ENCODE measurements at regions not wholly inside any gene's neighbourhood (a gene's known extent, or its start where the extent isn't known, plus 50 kb on each side); places are given as distances from the start of the nearest gene placed in this dataset.

- no peak for TF ChIP-seq ZNF609 (CRISPR knock-in tag; IDR thresholded peaks at IDR 0.05; ENCODE audit: borderline replicate concordance)
- no peak for TF ChIP-seq ZSCAN21 (CRISPR knock-in tag; IDR thresholded peaks at IDR 0.05; ENCODE audit: borderline replicate concordance)
- TF ChIP-seq NFIB (CRISPR knock-in tag; IDR thresholded peaks at IDR 0.05; ENCODE audit: borderline replicate concordance): no peak
- no peak for TF ChIP-seq MXD4 (CRISPR knock-in tag; IDR thresholded peaks at IDR 0.05)
- TF ChIP-seq, protein P1, sequence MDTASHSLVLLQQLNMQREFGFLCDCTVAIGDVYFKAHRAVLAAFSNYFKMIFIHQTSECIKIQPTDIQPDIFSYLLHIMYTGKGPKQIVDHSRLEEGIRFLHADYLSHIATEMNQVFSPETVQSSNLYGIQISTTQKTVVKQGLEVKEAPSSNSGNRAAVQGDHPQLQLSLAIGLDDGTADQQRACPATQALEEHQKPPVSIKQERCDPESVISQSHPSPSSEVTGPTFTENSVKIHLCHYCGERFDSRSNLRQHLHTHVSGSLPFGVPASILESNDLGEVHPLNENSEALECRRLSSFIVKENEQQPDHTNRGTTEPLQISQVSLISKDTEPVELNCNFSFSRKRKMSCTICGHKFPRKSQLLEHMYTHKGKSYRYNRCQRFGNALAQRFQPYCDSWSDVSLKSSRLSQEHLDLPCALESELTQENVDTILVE (CRISPR knock-in tag; IDR thresholded peaks at IDR 0.05): no peak
- TF ChIP-seq, protein P2, sequence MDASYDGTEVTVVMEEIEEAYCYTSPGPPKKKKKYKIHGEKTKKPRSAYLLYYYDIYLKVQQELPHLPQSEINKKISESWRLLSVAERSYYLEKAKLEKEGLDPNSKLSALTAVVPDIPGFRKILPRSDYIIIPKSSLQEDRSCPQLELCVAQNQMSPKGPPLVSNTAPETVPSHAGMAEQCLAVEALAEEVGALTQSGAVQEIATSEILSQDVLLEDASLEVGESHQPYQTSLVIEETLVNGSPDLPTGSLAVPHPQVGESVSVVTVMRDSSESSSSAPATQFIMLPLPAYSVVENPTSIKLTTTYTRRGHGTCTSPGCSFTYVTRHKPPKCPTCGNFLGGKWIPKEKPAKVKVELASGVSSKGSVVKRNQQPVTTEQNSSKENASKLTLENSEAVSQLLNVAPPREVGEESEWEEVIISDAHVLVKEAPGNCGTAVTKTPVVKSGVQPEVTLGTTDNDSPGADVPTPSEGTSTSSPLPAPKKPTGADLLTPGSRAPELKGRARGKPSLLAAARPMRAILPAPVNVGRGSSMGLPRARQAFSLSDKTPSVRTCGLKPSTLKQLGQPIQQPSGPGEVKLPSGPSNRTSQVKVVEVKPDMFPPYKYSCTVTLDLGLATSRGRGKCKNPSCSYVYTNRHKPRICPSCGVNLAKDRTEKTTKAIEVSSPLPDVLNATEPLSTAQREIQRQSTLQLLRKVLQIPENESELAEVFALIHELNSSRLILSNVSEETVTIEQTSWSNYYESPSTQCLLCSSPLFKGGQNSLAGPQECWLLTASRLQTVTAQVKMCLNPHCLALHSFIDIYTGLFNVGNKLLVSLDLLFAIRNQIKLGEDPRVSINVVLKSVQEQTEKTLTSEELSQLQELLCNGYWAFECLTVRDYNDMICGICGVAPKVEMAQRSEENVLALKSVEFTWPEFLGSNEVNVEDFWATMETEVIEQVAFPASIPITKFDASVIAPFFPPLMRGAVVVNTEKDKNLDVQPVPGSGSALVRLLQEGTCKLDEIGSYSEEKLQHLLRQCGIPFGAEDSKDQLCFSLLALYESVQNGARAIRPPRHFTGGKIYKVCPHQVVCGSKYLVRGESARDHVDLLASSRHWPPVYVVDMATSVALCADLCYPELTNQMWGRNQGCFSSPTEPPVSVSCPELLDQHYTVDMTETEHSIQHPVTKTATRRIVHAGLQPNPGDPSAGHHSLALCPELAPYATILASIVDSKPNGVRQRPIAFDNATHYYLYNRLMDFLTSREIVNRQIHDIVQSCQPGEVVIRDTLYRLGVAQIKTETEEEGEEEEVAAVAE (CRISPR knock-in tag; IDR thresholded peaks at IDR 0.05; ENCODE audit: borderline replicate concordance): no peak
- no peak for TF ChIP-seq ZNF576 (CRISPR knock-in tag; IDR thresholded peaks at IDR 0.05)
- no peak for TF ChIP-seq NAIF1 (CRISPR knock-in tag; IDR thresholded peaks at IDR 0.05; ENCODE audit: borderline replicate concordance)
- no peak for TF ChIP-seq SAFB2 (CRISPR knock-in tag; IDR thresholded peaks at IDR 0.05; ENCODE audit: borderline replicate concordance, low read depth)
- no peak for TF ChIP-seq DPF2 (CRISPR knock-in tag; IDR thresholded peaks at IDR 0.05; ENCODE audit: borderline replicate concordance, low read depth)
- TF ChIP-seq NR2F6 (IDR thresholded peaks at IDR 0.05): no peak
- TF ChIP-seq NR2F6 (CRISPR knock-in tag; IDR thresholded peaks at IDR 0.05): no peak
- TF ChIP-seq, protein P3, sequence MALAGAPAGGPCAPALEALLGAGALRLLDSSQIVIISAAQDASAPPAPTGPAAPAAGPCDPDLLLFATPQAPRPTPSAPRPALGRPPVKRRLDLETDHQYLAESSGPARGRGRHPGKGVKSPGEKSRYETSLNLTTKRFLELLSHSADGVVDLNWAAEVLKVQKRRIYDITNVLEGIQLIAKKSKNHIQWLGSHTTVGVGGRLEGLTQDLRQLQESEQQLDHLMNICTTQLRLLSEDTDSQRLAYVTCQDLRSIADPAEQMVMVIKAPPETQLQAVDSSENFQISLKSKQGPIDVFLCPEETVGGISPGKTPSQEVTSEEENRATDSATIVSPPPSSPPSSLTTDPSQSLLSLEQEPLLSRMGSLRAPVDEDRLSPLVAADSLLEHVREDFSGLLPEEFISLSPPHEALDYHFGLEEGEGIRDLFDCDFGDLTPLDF (CRISPR knock-in tag; IDR thresholded peaks at IDR 0.05): no peak
- TF ChIP-seq ZNF383 (CRISPR knock-in tag; IDR thresholded peaks at IDR 0.05; ENCODE audit: borderline replicate concordance): no peak
Observed at GRCh38 chr21:38631676-38632075, 133.4 kb upstream of the ERG start (continued).
